ENCODE measurements at regions not wholly inside any gene's neighbourhood (a gene's known extent, or its start where the extent isn't known, plus 50 kb on each side); places are given as distances from the start of the nearest gene placed in this dataset.

- H3K9ac ChIP-seq (ENCODE audit: low read length in 3 of 3), result no peak overlapping the region
- DNase-seq (no peak), FAIRE-seq (no peak)
- H3K27me3 ChIP-seq (ENCODE audit: control insufficient read depth, insufficient read depth, low read length), result no peaks in the 10 kb centered on the region
- no peaks in the 10 kb centered on the region for H3K36me3 ChIP-seq (ENCODE audit: control insufficient read depth in 2 of 3, insufficient read depth in 3 of 3, low read length in 3 of 3)
- intact Hi-C loops (cut with DNase I), result no loop called here
- no peaks in the 10 kb centered on the region for H3K9me3 ChIP-seq (ENCODE audit: control insufficient read depth in 2 of 3, insufficient read depth in 1 of 3, low read length in 3 of 3)
- H3K4me3 ChIP-seq (ENCODE audit: low read length in 3 of 3), result no peak overlapping the region
- TF ChIP-seq CTCF (IDR thresholded peaks at IDR 0.05; ENCODE audit: borderline replicate concordance, extremely low read depth, insufficient read depth), result no peak
- H3K4me1 ChIP-seq (ENCODE audit: control insufficient read depth in 2 of 3, insufficient read depth in 2 of 3, low read depth in 1 of 3, low read length in 3 of 3), result no peaks in the 10 kb centered on the region
- H3K27ac ChIP-seq (ENCODE audit: low read depth in 2 of 2, low read length in 2 of 2), result no peak overlapping the region
Measured at GRCh38 chr18:66324616-66325015, 279.3 kb downstream of the CDH19 start.

- TF ChIP-seq CTCF (IDR thresholded peaks at IDR 0.05; ENCODE audit: borderline replicate concordance, extremely low read depth, insufficient read depth), result no peak
- Histone ChIP-seq H3K36me3 (ENCODE audit: control insufficient read depth in 2 of 3, insufficient read depth in 3 of 3, low read length in 3 of 3) (no peaks in the 10 kb centered on the region), H3K4me1 (ENCODE audit: control insufficient read depth in 2 of 3, insufficient read depth in 2 of 3, low read depth in 1 of 3, low read length in 3 of 3) (no peaks in the 10 kb centered on the region), H3K9ac (ENCODE audit: low read length in 3 of 3) (no peak overlapping the region), H3K4me3 (ENCODE audit: low read length in 3 of 3) (no peak overlapping the region), H3K9me3 (ENCODE audit: control insufficient read depth in 2 of 3, insufficient read depth in 1 of 3, low read length in 3 of 3) (no peaks in the 10 kb centered on the region), H3K27me3 (ENCODE audit: control insufficient read depth, insufficient read depth, low read length) (no peaks in the 10 kb centered on the region), H3K27ac (ENCODE audit: low read depth in 2 of 2, low read length in 2 of 2) (no peak overlapping the region)
- intact Hi-C loops (cut with DNase I), result no loop called here
- peak in 2 of 5 donors; percentile 7 to 8 for DNase-seq
- FAIRE-seq, result no peak
Measured at GRCh38 chr18:66317243-66318090, 286.4 kb downstream of the CDH19 start.

DNA sequence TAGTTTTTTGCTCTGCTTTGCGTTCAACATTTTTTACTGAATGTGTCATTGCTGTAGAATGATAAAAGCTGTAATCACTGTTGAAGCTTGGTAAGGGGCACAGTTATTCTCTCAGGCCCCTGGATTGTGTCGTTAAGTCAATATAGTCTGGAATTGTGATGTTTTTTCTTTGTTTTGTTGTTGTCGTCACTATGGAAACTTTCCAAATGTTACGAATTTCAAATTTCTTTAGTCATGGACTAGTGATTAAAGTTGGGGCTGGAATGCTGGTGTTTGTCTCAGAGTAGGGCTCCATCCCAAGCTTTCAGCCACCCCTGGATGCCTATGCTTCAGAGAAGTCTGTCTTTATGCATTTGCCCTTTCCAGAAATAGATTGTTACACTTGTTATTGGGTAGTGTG, 287.2 kb downstream of the CDH19 start:
- no peaks in the 10 kb centered on the region for H3K36me3 ChIP-seq (ENCODE audit: control insufficient read depth in 2 of 3, insufficient read depth in 3 of 3, low read length in 3 of 3)
- no peak for TF ChIP-seq CTCF (IDR thresholded peaks at IDR 0.05; ENCODE audit: borderline replicate concordance, extremely low read depth, insufficient read depth)
- no peak overlapping the region for H3K9ac ChIP-seq (ENCODE audit: low read length in 3 of 3)
- no peak for FAIRE-seq
- no peaks in the 10 kb centered on the region for H3K27me3 ChIP-seq (ENCODE audit: control insufficient read depth, insufficient read depth, low read length)
- no peak overlapping the region for H3K27ac ChIP-seq (ENCODE audit: low read depth in 2 of 2, low read length in 2 of 2)
- DNase-seq, result peak in 3 of 5 donors; percentile 10 to 86 (median 63)
- intact Hi-C loops (cut with DNase I), result no loop called here
- no peaks in the 10 kb centered on the region for H3K4me1 ChIP-seq (ENCODE audit: control insufficient read depth in 2 of 3, insufficient read depth in 2 of 3, low read depth in 1 of 3, low read length in 3 of 3)
- no peak overlapping the region for H3K4me3 ChIP-seq (ENCODE audit: low read length in 3 of 3)
- no peaks in the 10 kb centered on the region for H3K9me3 ChIP-seq (ENCODE audit: control insufficient read depth in 2 of 3, insufficient read depth in 1 of 3, low read length in 3 of 3)
